ENCODE measurements at regions not wholly inside any gene's neighbourhood (a gene's known extent, or its start where the extent isn't known, plus 50 kb on each side); places are given as distances from the start of the nearest gene placed in this dataset.
"Not testable (repeated sequence)": the region's sequence is repeated elsewhere in the genome, so short reads cannot be mapped to it uniquely, and the experiment has no call there.

GRCh38 chr7:76955124-76955523 is 77.0 kb downstream of the SPDYE17 start:
- in situ Hi-C loops (cut with MboI; ENCODE audit: low sequenced_read_pairs); CTCF ChIA-PET; H3K27ac ChIP-seq (ENCODE audit: insufficient read depth, low read length): not testable (repeated sequence)

GRCh38 chr7:76944603-76945002 is 87.6 kb downstream of the SPDYE17 start:
- H3K36me3 ChIP-seq (ENCODE audit: control insufficient read depth, insufficient read depth, low read length); intact Hi-C loops (cut with micrococcal nuclease); H2BK5ac ChIP-seq (ENCODE audit: low read depth, low read length, poor library complexity, severe bottlenecking); H4K5ac ChIP-seq (ENCODE audit: low read depth, low read length); ATAC-seq (ENCODE audit: low read depth); H3K9me1 ChIP-seq (ENCODE audit: insufficient read depth, low read length); H3K23ac ChIP-seq (ENCODE audit: low read depth, low read length); H4K8ac ChIP-seq (ENCODE audit: low read depth in 2 of 2, low read length in 2 of 2); H2BK120ac ChIP-seq (ENCODE audit: low read depth, low read length); DNase-seq; H3K27me3 ChIP-seq (ENCODE audit: control insufficient read depth, insufficient read depth, low read length); H3K56ac ChIP-seq (ENCODE audit: extremely low read depth, insufficient read depth, low read length); H3K9me3 ChIP-seq (ENCODE audit: control insufficient read depth, insufficient read depth, low read length); H3K4me3 ChIP-seq (ENCODE audit: insufficient read depth, low read depth, low read length); H3K4ac ChIP-seq (ENCODE audit: low read depth, low read length); H2AK9ac ChIP-seq (replicated peaks; ENCODE audit: low read depth, low read length, poor library complexity); CTCF ChIA-PET; H2BK20ac ChIP-seq (ENCODE audit: low read depth, low read length); H3K4me1 ChIP-seq (ENCODE audit: control insufficient read depth, insufficient read depth, low read length); H2AK5ac ChIP-seq (ENCODE audit: low read depth, low read length); H4K20me1 ChIP-seq (ENCODE audit: insufficient read depth, low read length); H3K9ac ChIP-seq (ENCODE audit: low read depth, low read length); H3K4me2 ChIP-seq (ENCODE audit: low read depth, low read length); H3K79me1 ChIP-seq (ENCODE audit: low read depth in 1 of 2, low read length in 2 of 2); H3K14ac ChIP-seq (replicated peaks; ENCODE audit: low read depth, low read length); POLR2A ChIA-PET (ENCODE audit: unreplicated experiment); H4K91ac ChIP-seq (ENCODE audit: insufficient read depth, low read depth, low read length); BruUV-seq (replicated peaks); H2BK15ac ChIP-seq (ENCODE audit: low read depth, low read length); H2AFZ ChIP-seq (replicated peaks; ENCODE audit: low read length, poor library complexity); in situ Hi-C loops (cut with MboI; ENCODE audit: low sequenced_read_pairs); H3K27ac ChIP-seq (ENCODE audit: insufficient read depth, low read length); H3K18ac ChIP-seq (ENCODE audit: low read depth, low read length); dilution Hi-C loops (cut with HindIII; ENCODE audit: low sequenced_read_pairs, unreplicated experiment): not testable (repeated sequence)

More at GRCh38 chr7:76955124-76955523, 77.0 kb downstream of the SPDYE17 start:
- 0 out of 2 replicates have a peak, but pooled peaks have one; percentile 16 for ATAC-seq (ENCODE audit: low read depth)
- H3K9me3 ChIP-seq (ENCODE audit: control insufficient read depth, insufficient read depth, low read length); H3K56ac ChIP-seq (ENCODE audit: extremely low read depth, insufficient read depth, low read length); H3K9ac ChIP-seq (ENCODE audit: low read depth, low read length); H3K23ac ChIP-seq (ENCODE audit: low read depth, low read length); H2BK20ac ChIP-seq (ENCODE audit: low read depth, low read length); DNase-seq; H3K4me2 ChIP-seq (ENCODE audit: low read depth, low read length); H3K14ac ChIP-seq (replicated peaks; ENCODE audit: low read depth, low read length); H2BK5ac ChIP-seq (ENCODE audit: low read depth, low read length, poor library complexity, severe bottlenecking); BruUV-seq (replicated peaks); H3K4me3 ChIP-seq (ENCODE audit: insufficient read depth, low read depth, low read length); H3K4ac ChIP-seq (ENCODE audit: low read depth, low read length); H2AK9ac ChIP-seq (replicated peaks; ENCODE audit: low read depth, low read length, poor library complexity); H2BK120ac ChIP-seq (ENCODE audit: low read depth, low read length); H2AFZ ChIP-seq (replicated peaks; ENCODE audit: low read length, poor library complexity); H4K91ac ChIP-seq (ENCODE audit: insufficient read depth, low read depth, low read length); H3K36me3 ChIP-seq (ENCODE audit: control insufficient read depth, insufficient read depth, low read length); dilution Hi-C loops (cut with HindIII; ENCODE audit: low sequenced_read_pairs, unreplicated experiment); intact Hi-C loops (cut with micrococcal nuclease); H2AK5ac ChIP-seq (ENCODE audit: low read depth, low read length); H3K27me3 ChIP-seq (ENCODE audit: control insufficient read depth, insufficient read depth, low read length); H3K4me1 ChIP-seq (ENCODE audit: control insufficient read depth, insufficient read depth, low read length); POLR2A ChIA-PET (ENCODE audit: unreplicated experiment); H4K8ac ChIP-seq (ENCODE audit: low read depth in 2 of 2, low read length in 2 of 2); H3K79me1 ChIP-seq (ENCODE audit: low read depth in 1 of 2, low read length in 2 of 2); H2BK15ac ChIP-seq (ENCODE audit: low read depth, low read length); H3K18ac ChIP-seq (ENCODE audit: low read depth, low read length); H3K9me1 ChIP-seq (ENCODE audit: insufficient read depth, low read length); H4K5ac ChIP-seq (ENCODE audit: low read depth, low read length); H4K20me1 ChIP-seq (ENCODE audit: insufficient read depth, low read length): not testable (repeated sequence)
- WGBS, 2 experiments (ENCODE audit: extremely low coverage in 2 of 2, insufficient read length in 1 of 2): no CpG with 5 or more reads among the region's 4 CpGs

All from IMR-90 (cell line).